PC-3 (cell line): ENCODE measurements at regions not wholly inside any gene's neighbourhood (a gene's known extent, or its start where the extent isn't known, plus 50 kb on each side); places are given as distances from the start of the nearest gene placed in this dataset.
A peak's percentile ranks its signal among the peaks of the same experiment; 100 is the strongest.

Experiments used
- ATAC-seq: fragments of 200-7000 bp; cut with Tn5 transposase; 2 replicates; pipeline ENCODE4 v1.9.1; 2020; ENCODE audit warnings: mild to moderate bottlenecking, moderate library complexity
- BruUV-seq: library from RNA; stranded (reverse); fragments of 400-500 nt; replicated peaks from 2 replicates; lab custom pipeline; 2021; lab: Mats Ljungman, UMichigan
- CTCF ChIA-PET: fragments of 300-600 bp; sonication (Branson Sonifier 250); formaldehyde crosslinking; loops from one replicate; lab custom pipeline; 2022; ENCODE audit warnings: antibody characterized with exemption; lab: Charles Lee
- POLR2A ChIA-PET: fragments of 300-600 bp; sonication (Branson Sonifier 250); formaldehyde crosslinking; loops from one replicate; lab custom pipeline; 2022; ENCODE audit warnings: antibody characterized with exemption; ENCODE audit not compliant: unreplicated experiment; lab: Charles Lee
- DNase-seq: peaks from one replicate; pipeline ENCODE4 v3.0.0-alpha.2; 2015
- H2AFZ ChIP-seq: fragments of 300-600 bp; sonication (generic); 2 replicates; pipeline ENCODE4 v1.6.0; 2016; ENCODE audit warnings: antibody characterized with exemption, low read length
- H3F3A ChIP-seq: fragments of 300-600 bp; sonication (generic); one replicate; pipeline ENCODE4 v1.6.0; 2017; ENCODE audit warnings: antibody characterized with exemption, low read length, control low read depth, mild to moderate bottlenecking; ENCODE audit not compliant: unreplicated experiment
- H3K27ac ChIP-seq: fragments of 300-600 bp; sonication (generic); 2 replicates; pipeline ENCODE4 v1.5.1; 2016; ENCODE audit warnings: mild to moderate bottlenecking, low read length
- H3K27me3 ChIP-seq: fragments of 300-600 bp; sonication (generic); 2 replicates; pipeline ENCODE4 v1.6.1; 2016; ENCODE audit warnings: low read length, mixed read lengths
- H3K36me3 ChIP-seq: fragments of 300-600 bp; sonication (generic); 2 replicates; pipeline ENCODE4 v1.6.1; 2016; ENCODE audit warnings: low read depth, mixed run types, low read length, mixed read lengths
- H3K4me1 ChIP-seq: fragments of 300-600 bp; sonication (generic); 2 replicates; pipeline ENCODE4 v1.5.1; 2016; ENCODE audit warnings: low read length; ENCODE audit not compliant: insufficient read depth
- H3K4me2 ChIP-seq: fragments of 300-600 bp; sonication (generic); 2 replicates; pipeline ENCODE4 v1.6.0; 2016; ENCODE audit warnings: low read length
- H3K4me3 ChIP-seq: fragments of 300-600 bp; sonication (generic); 2 replicates; pipeline ENCODE4 v1.5.1; 2016; ENCODE audit warnings: mild to moderate bottlenecking, low read length, mixed read lengths
- H3K79me2 ChIP-seq: fragments of 300-600 bp; sonication (generic); 2 replicates; pipeline ENCODE4 v1.6.1; 2017; ENCODE audit warnings: low read length, mixed read lengths
- H3K9ac ChIP-seq: fragments of 300-600 bp; sonication (generic); 2 replicates; pipeline ENCODE4 v1.6.0; 2016; ENCODE audit warnings: mild to moderate bottlenecking, low read length
- H3K9me2 ChIP-seq: fragments of 300-600 bp; sonication (generic); replicated peaks from 2 replicates; pipeline ENCODE4 v1.6.1; 2016; ENCODE audit warnings: mixed run types, low read length, mixed read lengths
- H3K9me3 ChIP-seq: fragments of 300-600 bp; sonication (generic); 2 replicates; pipeline ENCODE4 v1.6.1; 2016; ENCODE audit warnings: low read length, mixed read lengths
- H4K20me1 ChIP-seq: fragments of 300-600 bp; sonication (generic); 2 replicates; pipeline ENCODE4 v1.6.1; 2016; ENCODE audit warnings: low read length, mixed read lengths
- CTCF ChIP-seq: fragments of 300-600 bp; sonication (generic); conservative IDR thresholded peaks from 2 replicates; pipeline ENCODE4 v1.5.1; 2017; ENCODE audit warnings: antibody characterized with exemption, low read depth, mild to moderate bottlenecking, low read length
- EZH2 ChIP-seq: fragments of 300-600 bp; sonication (generic); IDR thresholded peaks from one replicate; pipeline ENCODE4 v1.6.1; 2017; ENCODE audit warnings: antibody characterized with exemption, mild to moderate bottlenecking, low read length; ENCODE audit not compliant: unreplicated experiment
- EZH2phosphoT487 ChIP-seq: fragments of 300-600 bp; sonication (generic); IDR thresholded peaks from 2 replicates; pipeline ENCODE4 v1.6.1; 2018; ENCODE audit warnings: mild to moderate bottlenecking, antibody characterized with exemption, low read length, borderline replicate concordance
- intact Hi-C: fragments of 100-400 bp; cut with micrococcal nuclease; formaldehyde crosslinking; loops from 2 replicates; pipeline ENCODE4 v1.9.0; 2023

- TF ChIP-seq EZH2phosphoT487, result no peak
- TF ChIP-seq CTCF, result no peak
- no peak for TF ChIP-seq EZH2
- intact Hi-C loops, result no loop called here
- Histone ChIP-seq H3K9me3 (no peaks in the 10 kb centered on the region), H3K4me2 (peak overlapping the region; percentile 51), H3F3A (no peaks in the 10 kb centered on the region), H3K27me3 (no peaks in the 10 kb centered on the region), H2AFZ (peak overlapping the region; percentile 29), H3K36me3 (no peaks in the 10 kb centered on the region), H3K9me2 (no peaks in the 10 kb centered on the region), H3K4me3 (peak overlapping the region; percentile 9; the same call in 1 of the 2 replicates), H3K4me1 (peaks cover 49% of the 10 kb centered on the region), H3K79me2 (no peaks in the 10 kb centered on the region), H4K20me1 (no peaks in the 10 kb centered on the region), H3K27ac (peak overlapping the region; percentile 81), H3K9ac (peak overlapping the region; percentile 13; the same call in 1 of the 2 replicates)
- DNase-seq (peak; percentile 69), ATAC-seq (peak; percentile 73)
- CTCF ChIA-PET, result interaction anchor here (0.7 kb wide), 1 partner anchor 75 kb away, joined by 3 read pairs; no protein-coding TSS in a partner anchor
- POLR2A ChIA-PET, result no interaction called here
- BruUV-seq, result no TSS peak
These were observed 303.5 kb downstream of the ANKRD50 start for GRCh38 chr4:124409044-124409443.

- Histone ChIP-seq H3K9me2 (no peaks in the 10 kb centered on the region), H3K27ac (peak overlapping the region; percentile 96), H3K4me1 (peaks cover 56% of the 10 kb centered on the region), H3K27me3 (no peaks in the 10 kb centered on the region), H3K36me3 (no peaks in the 10 kb centered on the region), H3K9me3 (no peaks in the 10 kb centered on the region), H2AFZ (0 out of 2 replicates have a peak overlapping the region, but pooled peaks have one; percentile 4), H3K4me2 (peak overlapping the region; percentile 58), H3F3A (peaks cover 4% of the 10 kb centered on the region), H3K9ac (peak overlapping the region; percentile 77), H4K20me1 (no peaks in the 10 kb centered on the region), H3K4me3 (peak overlapping the region; percentile 28; the same call in 1 of the 2 replicates), H3K79me2 (no peaks in the 10 kb centered on the region)
- intact Hi-C loops, result loop anchor here (5.0 kb wide), 1 partner anchor 82 kb away; no protein-coding TSS in a partner anchor
- TF ChIP-seq EZH2phosphoT487, result no peak
- no peak for TF ChIP-seq CTCF
- TF ChIP-seq EZH2, result no peak
- POLR2A ChIA-PET, result no interaction called here
- ATAC-seq (peak; percentile 78), DNase-seq (peak; percentile 76)
- CTCF ChIA-PET, result no interaction called here
- BruUV-seq, result no TSS peak
These were observed 298.1 kb downstream of the ANKRD50 start for GRCh38 chr4:124414276-124415040.

- peak; percentile 8 for DNase-seq
- Histone ChIP-seq H3K9ac (peak overlapping the region; percentile 50), H3K4me2 (peak overlapping the region; percentile 50), H3K27ac (peak overlapping the region; percentile 96), H3K79me2 (no peaks in the 10 kb centered on the region), H3F3A (peaks cover 4% of the 10 kb centered on the region), H3K9me2 (no peaks in the 10 kb centered on the region), H3K4me1 (peaks cover 49% of the 10 kb centered on the region), H3K4me3 (no peak overlapping the region), H3K36me3 (no peaks in the 10 kb centered on the region), H3K27me3 (no peaks in the 10 kb centered on the region), H2AFZ (peak overlapping the region; percentile 4; the same call in 1 of the 2 replicates), H4K20me1 (no peaks in the 10 kb centered on the region), H3K9me3 (no peaks in the 10 kb centered on the region)
- no peak for TF ChIP-seq EZH2
- TF ChIP-seq CTCF, result no peak
- TF ChIP-seq EZH2phosphoT487, result no peak
- no peak for ATAC-seq
- CTCF ChIA-PET, result interaction anchor here (0.6 kb wide), 1 partner anchor 92 kb away, joined by 3 read pairs; no protein-coding TSS in a partner anchor
- no TSS peak for BruUV-seq
- intact Hi-C loops, result no loop called here
- POLR2A ChIA-PET, result no interaction called here
These were observed 297.4 kb downstream of the ANKRD50 start for GRCh38 chr4:124415146-124415545.
